ENCODE measurements at regions not wholly inside any gene's neighbourhood (a gene's known extent, or its start where the extent isn't known, plus 50 kb on each side); places are given as distances from the start of the nearest gene placed in this dataset.

DNA sequence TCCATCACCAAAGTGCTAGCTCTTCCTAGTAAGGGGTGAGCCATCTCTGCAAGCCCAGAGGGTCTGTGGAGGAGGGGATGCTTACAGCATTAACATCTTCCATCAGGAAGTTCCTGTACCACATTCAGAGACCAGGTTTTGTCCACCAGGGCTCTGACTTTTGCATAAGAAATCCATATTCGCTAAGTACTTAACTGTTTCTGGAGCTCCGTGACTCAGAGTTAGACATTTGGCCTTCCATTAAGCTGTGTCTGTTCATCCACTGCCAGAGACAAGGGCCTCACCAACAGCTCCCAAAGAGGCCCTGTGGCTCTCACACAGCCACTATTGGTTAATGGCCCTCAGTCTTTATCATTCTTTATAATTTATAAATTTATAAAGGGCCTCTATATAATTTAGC is 144.6 kb downstream of the ADAMTS15 start:
- no peak for DNase-seq
- H3K4me3 ChIP-seq, result no peak overlapping the region
- intact Hi-C loops (cut with DNase I), result no loop called here
- no peaks in the 10 kb centered on the region for H3K9me3 ChIP-seq (replicated peaks in 1 of 3)
- TF ChIP-seq, protein P1, sequence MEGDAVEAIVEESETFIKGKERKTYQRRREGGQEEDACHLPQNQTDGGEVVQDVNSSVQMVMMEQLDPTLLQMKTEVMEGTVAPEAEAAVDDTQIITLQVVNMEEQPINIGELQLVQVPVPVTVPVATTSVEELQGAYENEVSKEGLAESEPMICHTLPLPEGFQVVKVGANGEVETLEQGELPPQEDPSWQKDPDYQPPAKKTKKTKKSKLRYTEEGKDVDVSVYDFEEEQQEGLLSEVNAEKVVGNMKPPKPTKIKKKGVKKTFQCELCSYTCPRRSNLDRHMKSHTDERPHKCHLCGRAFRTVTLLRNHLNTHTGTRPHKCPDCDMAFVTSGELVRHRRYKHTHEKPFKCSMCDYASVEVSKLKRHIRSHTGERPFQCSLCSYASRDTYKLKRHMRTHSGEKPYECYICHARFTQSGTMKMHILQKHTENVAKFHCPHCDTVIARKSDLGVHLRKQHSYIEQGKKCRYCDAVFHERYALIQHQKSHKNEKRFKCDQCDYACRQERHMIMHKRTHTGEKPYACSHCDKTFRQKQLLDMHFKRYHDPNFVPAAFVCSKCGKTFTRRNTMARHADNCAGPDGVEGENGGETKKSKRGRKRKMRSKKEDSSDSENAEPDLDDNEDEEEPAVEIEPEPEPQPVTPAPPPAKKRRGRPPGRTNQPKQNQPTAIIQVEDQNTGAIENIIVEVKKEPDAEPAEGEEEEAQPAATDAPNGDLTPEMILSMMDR (IDR thresholded peaks at IDR 0.05), result no peak
- TF ChIP-seq POLR2A (IDR thresholded peaks at IDR 0.05), result no peak
- no peaks in the 10 kb centered on the region for H3K36me3 ChIP-seq (replicated peaks in 1 of 2)
- H3K4me1 ChIP-seq (replicated peaks in 1 of 2), result no peaks in the 10 kb centered on the region
- WGBS, 4 donors, result 70 to 91% (median 80%) methylated on average over 2 of the region's 2 CpGs
- no peaks in the 10 kb centered on the region for H3K27me3 ChIP-seq
- H3K27ac ChIP-seq, result no peak overlapping the region

DNA sequence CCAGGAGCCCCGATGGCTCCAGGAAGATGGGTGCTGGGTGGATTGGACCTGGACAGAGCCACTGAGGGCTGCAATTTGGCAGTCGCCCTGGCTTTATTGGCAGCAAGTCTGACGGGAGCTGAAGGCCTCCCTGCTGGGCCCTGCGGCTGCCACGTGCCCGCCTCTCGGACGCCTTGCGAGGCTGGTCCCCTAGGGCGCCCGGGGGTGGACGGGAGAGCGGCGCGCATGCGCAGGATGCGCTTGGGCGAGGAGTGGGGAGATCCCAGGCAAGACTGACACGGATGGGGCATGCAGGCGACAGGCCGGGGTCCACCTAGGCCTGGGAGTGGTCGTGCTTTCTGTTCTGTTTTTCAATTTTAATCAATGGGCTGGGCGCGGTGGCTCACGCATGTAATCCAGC is 150.0 kb downstream of the ADAMTS15 start:
- 88 to 93% (median 90%) methylated on average over 5 to 25 of the region's 25 CpGs for WGBS, 4 donors
- Histone ChIP-seq H3K4me3 (no peak overlapping the region), H3K4me1 (replicated peaks in 1 of 2) (no peaks in the 10 kb centered on the region), H3K9me3 (replicated peaks in 1 of 3) (no peaks in the 10 kb centered on the region), H3K36me3 (replicated peaks in 1 of 2) (no peaks in the 10 kb centered on the region), H3K27ac (no peak overlapping the region), H3K27me3 (no peaks in the 10 kb centered on the region)
- TF ChIP-seq, protein P1 (IDR thresholded peaks at IDR 0.05), result no peak
- no peak for DNase-seq
- intact Hi-C loops (cut with DNase I), result no loop called here

DNA sequence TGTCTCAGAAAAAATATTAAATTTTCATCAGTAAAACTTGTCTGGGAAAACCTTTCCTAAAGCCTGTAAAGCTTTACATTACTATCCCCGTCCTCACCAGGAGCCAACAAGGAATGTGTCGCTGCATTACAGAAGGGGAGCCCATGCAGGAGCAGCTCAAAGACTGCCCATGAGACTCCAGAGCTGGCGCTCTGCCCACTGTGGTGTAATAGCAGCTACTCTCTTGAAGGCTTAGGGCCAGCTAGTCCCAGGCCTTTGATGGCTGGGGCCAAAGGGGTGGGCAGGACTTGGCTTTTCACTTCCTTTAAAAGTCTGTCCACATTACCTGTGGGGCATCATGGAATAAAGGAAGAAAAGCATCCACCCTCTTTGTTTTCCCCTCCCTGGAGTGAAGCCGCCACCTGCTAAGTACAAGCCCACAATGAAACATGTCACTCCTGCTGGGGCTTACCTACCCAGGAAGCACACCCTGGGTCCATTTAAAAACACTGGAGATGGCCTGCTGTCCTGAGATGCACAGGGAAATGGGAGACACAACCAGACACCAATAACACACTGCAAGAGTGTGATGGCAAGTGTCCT is 150.7 kb downstream of the ADAMTS15 start:
- Histone ChIP-seq H3K4me1 (replicated peaks in 1 of 2) (no peaks in the 10 kb centered on the region), H3K9me3 (replicated peaks in 1 of 3) (no peaks in the 10 kb centered on the region), H3K27ac (no peak overlapping the region), H3K36me3 (replicated peaks in 1 of 2) (no peaks in the 10 kb centered on the region), H3K27me3 (no peaks in the 10 kb centered on the region), H3K4me3 (no peak overlapping the region)
- 82 to 94% (median 92%) methylated on average over 3 to 4 of the region's 4 CpGs for WGBS, 4 donors
- TF ChIP-seq POLR2A (IDR thresholded peaks at IDR 0.05), result no peak
- TF ChIP-seq, protein P1 (IDR thresholded peaks at IDR 0.05), result no peak
- intact Hi-C loops (cut with DNase I), result no loop called here
- peak in 6 of 7 donors; percentile 29 to 69 (median 56) for DNase-seq

DNA sequence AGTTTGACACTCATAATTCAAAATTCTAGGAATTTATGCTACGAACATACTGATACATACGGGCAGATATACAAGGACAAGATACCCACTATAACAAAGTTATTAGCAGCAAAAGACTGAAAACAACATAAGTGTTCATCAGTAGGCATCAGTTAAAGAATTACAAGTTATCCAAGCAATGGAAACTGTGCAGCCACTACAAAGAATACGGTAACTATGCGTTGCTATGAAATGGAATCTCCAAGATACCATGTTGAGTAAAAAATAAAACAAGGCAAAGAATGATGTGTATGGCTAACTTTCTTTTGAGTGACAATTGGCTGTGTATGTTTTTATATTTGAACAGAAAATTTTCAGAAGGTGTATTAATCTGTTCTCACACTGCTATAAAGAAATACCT is 151.7 kb downstream of the ADAMTS15 start:
- no peak for DNase-seq
- intact Hi-C loops (cut with DNase I), result no loop called here
- Histone ChIP-seq H3K27me3 (no peaks in the 10 kb centered on the region), H3K27ac (no peak overlapping the region), H3K4me1 (replicated peaks in 1 of 2) (no peaks in the 10 kb centered on the region), H3K36me3 (replicated peaks in 1 of 2) (no peaks in the 10 kb centered on the region), H3K4me3 (no peak overlapping the region), H3K9me3 (replicated peaks in 1 of 3) (no peaks in the 10 kb centered on the region)
- TF ChIP-seq, protein P1 (IDR thresholded peaks at IDR 0.05), result no peak
- TF ChIP-seq POLR2A (IDR thresholded peaks at IDR 0.05), result no peak
- WGBS, 4 donors, result 68 to 81% (median 70%) methylated on average over 4 of the region's 4 CpGs
